ENCODE measurements at regions not wholly inside any gene's neighbourhood (a gene's known extent, or its start where the extent isn't known, plus 50 kb on each side); places are given as distances from the start of the nearest gene placed in this dataset.

DNA sequence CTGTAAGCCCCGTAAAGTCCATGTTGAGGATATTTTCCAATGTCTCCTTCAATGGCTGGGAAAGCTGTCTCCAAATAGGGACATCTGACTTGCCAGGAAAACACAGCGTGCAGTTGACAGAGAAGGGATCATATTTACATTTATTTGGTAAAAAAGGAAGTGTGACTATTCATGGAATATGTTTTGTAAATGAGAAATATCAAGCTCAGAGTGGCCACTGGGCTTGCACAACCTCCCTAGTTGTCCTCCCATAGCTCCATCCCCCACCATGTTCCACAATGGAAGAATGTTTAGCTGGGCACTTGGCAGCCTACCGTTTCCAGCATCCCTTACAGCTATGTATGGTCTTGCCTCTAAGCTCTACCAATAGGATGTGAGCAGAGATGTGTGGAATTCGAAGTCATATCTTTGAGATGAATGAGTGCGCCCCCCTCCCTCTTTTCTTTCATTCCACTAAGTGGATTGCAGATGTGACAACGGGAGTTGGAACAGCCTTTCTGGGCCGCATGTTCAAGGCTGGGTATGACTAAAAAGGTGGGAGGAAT is 306.6 kb upstream of the ZMIZ1 start:
- TF ChIP-seq EZH2phosphoT487 (IDR thresholded peaks at IDR 0.05; ENCODE audit: borderline replicate concordance, low read length), result no peak
- TF ChIP-seq, protein P1, sequence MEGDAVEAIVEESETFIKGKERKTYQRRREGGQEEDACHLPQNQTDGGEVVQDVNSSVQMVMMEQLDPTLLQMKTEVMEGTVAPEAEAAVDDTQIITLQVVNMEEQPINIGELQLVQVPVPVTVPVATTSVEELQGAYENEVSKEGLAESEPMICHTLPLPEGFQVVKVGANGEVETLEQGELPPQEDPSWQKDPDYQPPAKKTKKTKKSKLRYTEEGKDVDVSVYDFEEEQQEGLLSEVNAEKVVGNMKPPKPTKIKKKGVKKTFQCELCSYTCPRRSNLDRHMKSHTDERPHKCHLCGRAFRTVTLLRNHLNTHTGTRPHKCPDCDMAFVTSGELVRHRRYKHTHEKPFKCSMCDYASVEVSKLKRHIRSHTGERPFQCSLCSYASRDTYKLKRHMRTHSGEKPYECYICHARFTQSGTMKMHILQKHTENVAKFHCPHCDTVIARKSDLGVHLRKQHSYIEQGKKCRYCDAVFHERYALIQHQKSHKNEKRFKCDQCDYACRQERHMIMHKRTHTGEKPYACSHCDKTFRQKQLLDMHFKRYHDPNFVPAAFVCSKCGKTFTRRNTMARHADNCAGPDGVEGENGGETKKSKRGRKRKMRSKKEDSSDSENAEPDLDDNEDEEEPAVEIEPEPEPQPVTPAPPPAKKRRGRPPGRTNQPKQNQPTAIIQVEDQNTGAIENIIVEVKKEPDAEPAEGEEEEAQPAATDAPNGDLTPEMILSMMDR (conservative IDR thresholded peaks at IDR 0.05; ENCODE audit: low read depth, low read length), result no peak
- no peak for TF ChIP-seq EZH2 (IDR thresholded peaks at IDR 0.05; ENCODE audit: low read length, unreplicated experiment)

All from PC-3 (cell line).